GM18517 (cell line): ENCODE measurements at regions not wholly inside any gene's neighbourhood (a gene's known extent, or its start where the extent isn't known, plus 50 kb on each side); places are given as distances from the start of the nearest gene placed in this dataset.

ENCODE experiments used
- ATAC-seq: cut with Tn5 transposase; IDR thresholded peaks from one replicate; pipeline ENCODE4 v1.9.1; 2021; ENCODE audit warnings: mild to moderate bottlenecking, moderate library complexity; ENCODE audit not compliant: unreplicated experiment

- ATAC-seq = no peak
Measured at GRCh38 chr11:11081776-11082175, 223.9 kb upstream of the ZBED5 start.

DNA sequence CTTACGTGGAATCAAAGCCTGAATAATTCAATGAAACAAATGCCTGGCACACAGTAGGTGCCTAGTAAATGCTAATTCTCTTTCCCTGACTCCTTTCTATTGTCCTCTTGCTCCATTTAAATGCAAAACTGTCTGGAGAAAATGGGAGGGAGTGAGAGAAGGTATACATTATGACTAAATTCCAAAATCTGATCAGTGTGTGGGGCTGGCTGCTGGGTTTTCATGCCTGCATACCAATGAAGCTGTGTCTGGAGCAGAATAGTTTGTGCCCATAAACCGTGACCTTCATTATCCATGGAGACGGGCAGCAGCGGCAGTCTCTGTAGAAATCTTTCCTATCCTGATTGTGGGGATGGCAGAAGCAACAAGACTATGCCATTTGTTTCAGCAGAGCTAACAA is 223.4 kb upstream of the ZBED5 start:
- no peak for ATAC-seq

DNA sequence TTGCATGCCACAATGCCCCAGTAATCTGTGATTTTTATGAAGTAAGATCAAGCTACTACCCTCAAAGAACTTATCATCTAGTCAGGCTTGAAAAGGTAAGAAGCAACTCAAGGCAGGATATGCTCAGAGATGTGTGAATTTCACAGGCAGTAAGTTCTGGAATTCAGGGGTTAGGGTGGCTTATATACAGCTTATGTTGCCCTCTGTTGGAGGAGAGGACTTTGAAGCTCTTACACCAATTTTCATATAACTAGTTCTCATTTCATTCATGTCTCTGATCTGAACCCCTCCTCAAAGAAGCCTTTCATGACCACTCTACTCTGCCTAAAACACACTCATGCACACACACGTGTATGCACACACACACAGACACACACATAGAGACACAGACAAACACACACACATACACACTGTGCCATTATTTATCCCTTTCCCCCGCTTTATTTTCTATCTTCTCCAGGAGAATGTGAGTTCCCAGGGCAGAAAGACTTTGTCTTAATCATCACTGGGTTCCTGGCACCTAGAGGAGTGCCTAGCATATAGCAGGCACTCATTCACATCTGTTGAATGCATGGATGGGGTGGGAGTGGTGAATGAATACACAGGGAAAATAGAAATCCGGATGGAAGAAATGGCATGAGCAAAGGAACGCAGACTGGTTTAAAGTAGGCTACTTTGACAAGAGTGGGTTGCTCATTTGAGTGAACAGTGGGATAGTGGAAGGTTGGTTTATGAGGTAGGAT is 220.7 kb upstream of the ZBED5 start:
- ATAC-seq = no peak

DNA sequence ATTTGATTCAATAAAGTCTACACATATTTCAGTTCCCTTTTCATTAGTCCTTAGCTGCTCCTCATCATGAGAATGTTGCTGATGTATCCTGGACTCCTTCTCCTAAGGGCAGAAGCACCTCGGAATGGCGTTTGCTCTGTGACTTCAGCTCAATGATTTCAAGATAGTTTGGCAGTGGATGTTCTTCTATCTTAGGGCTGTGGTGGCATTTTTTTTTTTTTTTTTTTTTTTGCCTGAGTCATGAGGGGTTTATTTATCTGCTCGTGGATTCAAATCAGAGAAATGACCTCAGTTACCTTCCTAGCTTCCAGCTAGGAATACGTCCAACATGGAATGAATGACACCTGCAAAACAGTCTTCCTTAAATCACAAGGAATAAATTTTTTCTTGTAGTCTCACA is 220.0 kb upstream of the ZBED5 start:
- ATAC-seq = no peak

GRCh38 chr11:11076879-11077278 is 219.0 kb upstream of the ZBED5 start:
- no peak for ATAC-seq

GRCh38 chr11:11076276-11076675 is 218.4 kb upstream of the ZBED5 start:
- ATAC-seq = no peak

DNA sequence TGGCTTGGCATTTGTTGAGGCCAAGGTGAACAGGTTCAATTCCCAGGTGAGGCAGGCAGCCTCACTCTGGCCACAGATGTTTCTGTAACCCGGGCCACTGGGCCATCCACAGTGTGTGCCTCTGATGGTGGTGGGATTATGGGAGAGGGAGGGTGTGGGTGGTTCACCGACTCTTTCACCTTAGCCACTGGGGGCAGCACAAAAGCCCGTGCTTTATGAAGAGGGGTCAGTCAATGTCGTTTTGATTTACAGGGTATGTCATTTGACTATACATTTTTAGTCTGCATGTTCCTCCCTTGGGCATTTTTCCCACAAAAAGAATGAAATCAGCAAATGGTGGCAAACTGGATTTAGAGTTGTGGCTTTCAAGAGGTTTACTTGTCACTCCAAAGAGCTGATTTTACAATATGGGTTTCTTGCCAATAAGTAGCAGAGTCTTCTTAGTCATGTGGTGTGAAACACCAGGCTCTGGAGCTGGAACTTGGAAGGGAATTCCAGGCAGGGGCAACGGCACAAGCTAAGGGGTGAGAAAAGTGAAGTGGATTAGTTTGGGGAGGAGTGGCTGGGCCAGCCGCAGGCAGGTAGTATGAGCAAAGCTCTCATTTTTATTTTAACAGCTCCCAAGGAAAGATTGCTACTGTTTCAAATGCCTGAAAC is 217.8 kb upstream of the ZBED5 start:
- ATAC-seq = no peak

DNA sequence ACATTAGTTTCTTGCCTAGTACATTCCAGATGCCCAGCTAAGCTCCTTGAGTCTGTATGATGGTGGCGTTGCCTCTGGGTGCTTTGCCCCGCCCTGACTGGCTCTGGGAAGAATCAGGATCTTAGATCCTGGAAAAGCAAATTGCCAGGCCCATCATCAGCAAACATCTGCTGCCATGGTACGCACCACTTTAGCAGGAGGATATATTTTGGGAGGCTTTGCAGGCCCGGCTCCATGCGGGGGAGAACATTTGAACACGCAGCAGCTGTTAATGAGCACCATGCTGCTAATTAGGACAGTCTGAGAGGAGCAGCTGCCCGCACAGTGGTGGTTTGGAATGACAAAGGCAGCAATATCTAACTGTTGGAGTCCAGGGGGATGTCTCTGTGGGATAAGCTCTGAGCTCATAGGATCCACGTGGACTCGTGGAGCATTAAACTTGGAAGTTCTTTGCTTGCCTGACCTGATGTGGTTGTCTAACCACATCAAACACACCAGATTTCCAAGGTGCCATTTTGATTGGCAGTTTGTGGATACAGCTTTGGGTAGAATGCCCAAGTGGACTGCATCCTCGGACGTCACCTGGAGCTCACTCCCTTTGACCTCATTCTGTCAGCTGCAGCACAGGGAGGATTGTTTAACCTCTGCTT is 217.0 kb upstream of the ZBED5 start:
- no peak for ATAC-seq

DNA sequence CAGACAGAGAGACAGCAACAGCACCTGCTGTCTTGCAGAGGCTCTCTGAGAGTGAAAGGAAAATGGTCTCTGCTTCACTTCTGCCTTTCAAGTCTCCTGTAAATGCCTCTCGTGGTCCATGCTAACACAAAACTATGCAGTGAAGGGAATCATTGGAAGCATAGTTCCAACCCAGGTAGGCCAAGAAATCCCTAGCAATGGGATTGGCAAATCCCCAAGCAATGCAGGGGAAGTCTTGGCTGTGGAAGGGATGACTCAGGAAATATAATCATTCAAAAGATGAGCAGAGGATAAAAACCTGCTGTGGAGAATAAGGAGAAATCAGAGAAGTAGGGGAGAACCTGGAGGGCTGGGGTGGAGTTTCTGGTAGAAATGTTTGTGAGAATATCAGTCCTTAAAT is 216.1 kb upstream of the ZBED5 start:
- ATAC-seq = no peak

DNA sequence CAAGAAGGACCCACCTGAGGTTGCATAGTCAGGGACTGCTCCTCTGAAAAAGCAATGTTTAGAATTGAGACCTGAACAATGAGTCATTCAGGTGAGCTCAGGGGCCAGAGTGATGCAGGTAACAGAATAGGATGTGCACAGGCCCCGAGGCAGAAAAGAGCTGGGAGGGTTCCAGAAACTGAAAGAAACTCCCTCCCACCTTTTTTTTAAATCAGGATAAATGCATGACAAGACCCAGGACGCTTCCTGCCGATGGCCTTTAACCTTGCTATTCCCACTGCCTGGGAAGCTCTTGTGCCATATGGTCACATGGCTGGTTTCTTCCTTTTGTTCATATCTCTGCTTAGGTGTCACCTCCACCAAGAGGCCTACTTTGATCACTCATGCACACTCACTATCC is 214.2 kb upstream of the ZBED5 start:
- ATAC-seq = no peak

- no peak for ATAC-seq
Measured at GRCh38 chr11:11071486-11071885, 213.6 kb upstream of the ZBED5 start.

DNA sequence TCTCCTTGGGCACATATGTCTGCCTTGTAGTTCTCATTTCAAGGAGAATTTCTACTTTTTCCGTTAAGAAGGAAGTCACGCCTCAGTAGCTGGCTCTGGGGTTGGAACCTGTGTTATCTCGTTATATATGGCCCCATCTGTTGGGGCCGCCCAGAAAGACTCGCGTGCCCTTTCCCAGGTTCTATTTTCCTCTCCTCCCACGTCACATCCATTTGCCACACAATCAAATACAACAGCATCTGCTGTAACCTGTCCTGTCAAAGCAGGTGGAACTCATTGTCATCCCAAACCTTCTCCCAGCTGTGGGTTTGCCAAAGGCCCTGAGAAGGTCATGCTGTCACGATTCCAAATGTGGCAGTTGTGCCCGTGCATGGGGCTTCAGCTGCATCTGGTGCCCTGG is 213.1 kb upstream of the ZBED5 start:
- ATAC-seq = no peak

GRCh38 chr11:11069841-11070835 is 212.3 kb upstream of the ZBED5 start:
- ATAC-seq = no peak

GRCh38 chr11:11068113-11068512 is 210.3 kb upstream of the ZBED5 start:
- ATAC-seq = no peak

- no peak for ATAC-seq
Measured at GRCh38 chr11:11065396-11065795, 207.5 kb upstream of the ZBED5 start.

GRCh38 chr11:11057472-11057854 is 199.6 kb upstream of the ZBED5 start:
- no peak for ATAC-seq

DNA sequence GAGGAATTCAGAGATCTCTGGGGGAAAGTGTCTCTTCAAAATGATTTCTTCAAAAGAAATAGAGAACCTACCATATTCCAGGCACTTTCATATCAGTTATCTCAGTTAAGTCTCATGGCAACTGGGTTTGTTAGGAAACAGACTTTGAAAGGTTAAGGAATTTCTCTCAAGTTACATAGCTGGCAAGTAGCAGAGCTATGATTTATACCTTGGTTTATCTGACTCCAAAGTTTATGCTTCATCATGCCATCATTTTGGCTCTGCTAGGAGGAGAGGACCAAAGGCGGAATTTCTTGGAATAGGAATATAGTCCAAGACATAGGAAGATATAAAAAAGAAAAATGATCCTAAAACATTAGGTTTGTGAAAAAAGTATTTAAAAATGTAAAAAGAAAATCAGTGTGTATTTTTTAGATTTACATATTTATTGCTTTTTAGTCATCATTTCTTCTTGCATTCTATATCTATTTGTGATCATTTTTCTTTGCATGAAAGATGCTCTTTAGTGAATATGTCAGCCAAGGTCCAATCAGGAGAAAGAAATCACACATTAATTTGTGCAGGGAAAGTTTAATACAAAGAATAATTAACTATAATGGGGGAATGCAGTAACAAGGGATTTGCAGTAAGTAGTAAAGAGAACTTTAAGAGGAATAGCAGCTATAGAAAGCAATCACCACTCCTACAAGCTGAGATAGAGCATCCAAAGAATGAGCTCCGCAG is 199.1 kb upstream of the ZBED5 start:
- ATAC-seq = no peak

- no peak for ATAC-seq
Measured at GRCh38 chr11:11056316-11056715, 198.5 kb upstream of the ZBED5 start.

DNA sequence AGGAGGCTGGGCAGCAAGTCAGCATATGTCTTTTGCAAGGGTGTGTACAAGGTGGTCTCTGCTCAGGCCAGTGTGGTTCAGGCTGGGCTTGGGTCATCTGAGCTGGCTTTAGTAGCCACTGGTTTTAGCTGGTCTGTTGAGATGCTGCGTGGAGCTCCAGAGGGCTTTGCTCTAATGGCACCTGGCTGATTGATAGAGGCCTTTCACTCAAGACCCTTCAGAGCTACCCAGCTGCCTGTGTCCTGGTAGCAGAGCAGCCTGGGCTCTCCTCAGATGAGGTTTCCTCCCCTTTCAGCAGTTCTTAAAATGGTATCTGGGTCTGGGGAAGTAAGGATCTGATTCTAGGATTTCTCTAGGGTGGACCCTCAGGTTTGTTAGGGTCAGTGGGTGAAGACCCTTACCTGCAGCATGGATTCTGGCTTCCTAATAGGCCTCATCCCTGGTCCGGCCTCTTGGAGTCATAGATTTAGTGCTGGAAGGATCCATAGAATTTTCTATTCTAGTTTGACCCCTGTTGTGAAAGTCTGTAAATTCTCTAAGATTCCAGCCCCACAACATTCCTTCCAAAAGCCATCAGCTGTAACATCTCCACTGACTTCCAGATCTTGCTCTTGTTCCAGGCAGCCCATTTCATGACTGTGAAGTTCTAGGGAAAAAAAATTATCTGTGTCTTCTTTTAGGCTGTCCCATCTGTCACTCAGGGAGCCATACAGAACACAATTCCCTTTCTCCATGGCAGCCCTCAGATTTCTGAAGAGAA is 190.2 kb upstream of the ZBED5 start:
- no peak for ATAC-seq

DNA sequence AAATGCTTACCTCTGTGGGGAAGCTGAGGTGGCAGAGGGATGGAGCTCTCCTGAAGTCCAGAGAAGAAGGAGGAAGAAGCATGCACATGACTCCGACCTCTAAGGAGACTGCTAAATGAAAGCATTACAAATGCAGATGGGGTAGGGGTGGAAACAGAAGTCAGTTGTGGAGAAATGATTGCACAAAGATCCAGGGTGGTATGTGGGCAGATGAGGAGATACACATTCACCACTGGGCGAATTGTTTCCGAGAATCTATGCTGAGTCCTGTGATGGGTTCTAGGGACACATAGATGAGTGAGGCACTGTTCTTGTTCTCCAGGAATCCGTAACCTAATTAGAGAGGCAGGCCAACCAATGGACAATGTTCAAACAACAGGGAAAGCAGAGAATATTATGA is 188.9 kb upstream of the ZBED5 start:
- no peak for ATAC-seq
